ENCODE measurements at regions not wholly inside any gene's neighbourhood (a gene's known extent, or its start where the extent isn't known, plus 50 kb on each side); places are given as distances from the start of the nearest gene placed in this dataset.

DNA sequence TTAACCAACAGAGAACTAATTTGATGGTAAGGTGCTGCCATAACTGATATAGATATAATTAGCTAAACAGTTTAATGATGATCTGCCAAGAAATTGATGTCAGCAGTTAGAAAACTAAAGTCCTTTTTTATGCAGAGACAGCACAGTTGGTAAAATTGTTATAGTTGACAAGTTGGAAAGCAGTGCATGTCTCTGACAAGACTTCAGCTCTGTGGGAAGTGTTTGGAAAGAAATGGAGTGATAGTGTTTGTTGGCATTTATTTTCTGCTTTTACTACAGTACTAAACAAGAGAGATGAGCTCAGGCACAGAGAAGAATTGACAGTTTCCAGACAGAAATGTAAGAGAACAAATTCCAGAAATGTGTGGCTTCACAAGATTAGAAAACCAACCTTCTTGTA, 523.5 kb upstream of the BCHE start:
- TF ChIP-seq, protein P1, sequence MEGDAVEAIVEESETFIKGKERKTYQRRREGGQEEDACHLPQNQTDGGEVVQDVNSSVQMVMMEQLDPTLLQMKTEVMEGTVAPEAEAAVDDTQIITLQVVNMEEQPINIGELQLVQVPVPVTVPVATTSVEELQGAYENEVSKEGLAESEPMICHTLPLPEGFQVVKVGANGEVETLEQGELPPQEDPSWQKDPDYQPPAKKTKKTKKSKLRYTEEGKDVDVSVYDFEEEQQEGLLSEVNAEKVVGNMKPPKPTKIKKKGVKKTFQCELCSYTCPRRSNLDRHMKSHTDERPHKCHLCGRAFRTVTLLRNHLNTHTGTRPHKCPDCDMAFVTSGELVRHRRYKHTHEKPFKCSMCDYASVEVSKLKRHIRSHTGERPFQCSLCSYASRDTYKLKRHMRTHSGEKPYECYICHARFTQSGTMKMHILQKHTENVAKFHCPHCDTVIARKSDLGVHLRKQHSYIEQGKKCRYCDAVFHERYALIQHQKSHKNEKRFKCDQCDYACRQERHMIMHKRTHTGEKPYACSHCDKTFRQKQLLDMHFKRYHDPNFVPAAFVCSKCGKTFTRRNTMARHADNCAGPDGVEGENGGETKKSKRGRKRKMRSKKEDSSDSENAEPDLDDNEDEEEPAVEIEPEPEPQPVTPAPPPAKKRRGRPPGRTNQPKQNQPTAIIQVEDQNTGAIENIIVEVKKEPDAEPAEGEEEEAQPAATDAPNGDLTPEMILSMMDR (IDR thresholded peaks at IDR 0.05), result no peak
- no peak for TF ChIP-seq POLR2AphosphoS5 (IDR thresholded peaks at IDR 0.05; ENCODE audit: insufficient read depth in 1 of 2, low read depth in 1 of 2)
- no peak for TF ChIP-seq POLR2A (IDR thresholded peaks at IDR 0.05)

Data from vagina (tissue), 2 donors.